Smooth muscle cell of the brain vasculature (primary cell): ENCODE measurements at regions not wholly inside any gene's neighbourhood (a gene's known extent, or its start where the extent isn't known, plus 50 kb on each side); places are given as distances from the start of the nearest gene placed in this dataset.

ENCODE experiments used
- DNase-seq: peaks from one replicate; pipeline ENCODE4 v3.0.0-alpha.2; 2012; ENCODE audit warnings: low read depth, low spot score

- no peak for DNase-seq
These were observed 181.2 kb upstream of the GALNT2 start for GRCh38 chr1:229885568-229886495.

GRCh38 chr1:229886636-229887035, 180.4 kb upstream of the GALNT2 start:
- no peak for DNase-seq

GRCh38 chr1:229887043-229887822, 179.8 kb upstream of the GALNT2 start:
- DNase-seq = no peak

- DNase-seq = no peak
These were observed 178.9 kb upstream of the GALNT2 start for GRCh38 chr1:229888157-229888556.

GRCh38 chr1:229888561-229889001, 178.5 kb upstream of the GALNT2 start:
- no peak for DNase-seq

- no peak for DNase-seq
These were observed 178.0 kb upstream of the GALNT2 start for GRCh38 chr1:229889031-229889517.

- no peak for DNase-seq
These were observed 175.8 kb upstream of the GALNT2 start for GRCh38 chr1:229891227-229891626.

- DNase-seq = no peak
These were observed 174.4 kb upstream of the GALNT2 start for GRCh38 chr1:229892515-229893117.

- no peak for DNase-seq
These were observed 173.1 kb upstream of the GALNT2 start for GRCh38 chr1:229893762-229894444.

GRCh38 chr1:229894532-229894931, 172.5 kb upstream of the GALNT2 start:
- no peak for DNase-seq

- no peak for DNase-seq
These were observed 171.4 kb upstream of the GALNT2 start for GRCh38 chr1:229895605-229896004.

- no peak for DNase-seq
These were observed 170.7 kb upstream of the GALNT2 start for GRCh38 chr1:229896306-229896705.

GRCh38 chr1:229896861-229897260, 170.2 kb upstream of the GALNT2 start:
- DNase-seq = no peak

- no peak for DNase-seq
These were observed 169.5 kb upstream of the GALNT2 start for GRCh38 chr1:229897501-229897900.

- no peak for DNase-seq
These were observed 166.8 kb upstream of the GALNT2 start for GRCh38 chr1:229900220-229900619.

- no peak for DNase-seq
These were observed 161.9 kb upstream of the GALNT2 start for GRCh38 chr1:229905031-229905545.

GRCh38 chr1:229905652-229906051, 161.4 kb upstream of the GALNT2 start:
- DNase-seq = no peak

GRCh38 chr1:229907884-229908638, 159.0 kb upstream of the GALNT2 start:
- DNase-seq = no peak

- no peak for DNase-seq
These were observed 158.3 kb upstream of the GALNT2 start for GRCh38 chr1:229908689-229909088.

GRCh38 chr1:229913489-229913888, 153.5 kb upstream of the GALNT2 start:
- DNase-seq = no peak
